Neural cell (in vitro differentiated cells): ENCODE measurements at regions not wholly inside any gene's neighbourhood (a gene's known extent, or its start where the extent isn't known, plus 50 kb on each side); places are given as distances from the start of the nearest gene placed in this dataset.

Experiments used
- CTCF ChIP-seq: fragments of 450-650 bp; IDR thresholded peaks from 2 replicates; pipeline ENCODE4 v1.5.1; 2014; ENCODE audit warnings: antibody characterized with exemption, mild to moderate bottlenecking, moderate library complexity; ENCODE audit not compliant: poor library complexity, severe bottlenecking
- EP300 ChIP-seq: fragments of 450-650 bp; conservative IDR thresholded peaks from 2 replicates; pipeline ENCODE4 v1.6.1; 2014; ENCODE audit warnings: antibody characterized with exemption, mild to moderate bottlenecking, moderate library complexity; ENCODE audit not compliant: poor library complexity, severe bottlenecking
- EZH2 ChIP-seq: fragments of 200-600, 300-800 bp; shearing (Covaris generic), sonication (generic); IDR thresholded peaks from 2 replicates; pipeline ENCODE4 v1.6.1; 2014; ENCODE audit warnings: antibody characterized with exemption, low read length, borderline replicate concordance, mild to moderate bottlenecking; ENCODE audit not compliant: insufficient read depth, poor library complexity, severe bottlenecking
- MXI1 ChIP-seq: fragments of 450-650 bp; conservative IDR thresholded peaks from 2 replicates; pipeline ENCODE4 v1.6.1; 2014; ENCODE audit warnings: antibody characterized with exemption, mild to moderate bottlenecking; ENCODE audit not compliant: poor library complexity, severe bottlenecking
- POLR2AphosphoS5 ChIP-seq: IDR thresholded peaks from 2 replicates; pipeline ENCODE4 v1.6.1; 2012
- RAD21 ChIP-seq: fragments of 450-650 bp; conservative IDR thresholded peaks from 2 replicates; pipeline ENCODE4 v1.6.1; 2014; ENCODE audit warnings: antibody characterized with exemption, mild to moderate bottlenecking, moderate library complexity
- SMC3 ChIP-seq: fragments of 450-650 bp; conservative IDR thresholded peaks from 2 replicates; pipeline ENCODE4 v1.6.1; 2014; ENCODE audit warnings: antibody characterized with exemption, mild to moderate bottlenecking, moderate library complexity; ENCODE audit not compliant: poor library complexity
- TAF1 ChIP-seq: IDR thresholded peaks from 2 replicates; pipeline ENCODE4 v1.6.1; 2012; ENCODE audit warnings: low read depth

GRCh38 chr13:79933389-79933788 is 407.5 kb downstream of the SPRY2 start:
- TF ChIP-seq EP300 (no peak), CTCF (no peak), POLR2AphosphoS5 (no peak), EZH2 (no peak), RAD21 (no peak), TAF1 (no peak), SMC3 (no peak), MXI1 (no peak)
